SU-DHL-6 (cell line): ENCODE measurements at regions not wholly inside any gene's neighbourhood (a gene's known extent, or its start where the extent isn't known, plus 50 kb on each side); places are given as distances from the start of the nearest gene placed in this dataset.

Source experiments
- EZH2phosphoT487 ChIP-seq: fragments of 200-600 bp; sonication (generic), shearing (Covaris generic); conservative IDR thresholded peaks from 2 replicates; pipeline ENCODE4 v1.6.1; 2018; ENCODE audit warnings: mild to moderate bottlenecking, antibody characterized with exemption, low read length, moderate library complexity, mixed read lengths
- TF ChIP-seq, protein P1 (sequence below): fragments of 200-600 bp; sonication (generic); IDR thresholded peaks from one replicate; pipeline ENCODE4 v1.5.1; 2017; ENCODE audit warnings: antibody characterized with exemption, mild to moderate bottlenecking, low read length, moderate library complexity; ENCODE audit not compliant: insufficient read depth, poor library complexity, severe bottlenecking

DNA sequence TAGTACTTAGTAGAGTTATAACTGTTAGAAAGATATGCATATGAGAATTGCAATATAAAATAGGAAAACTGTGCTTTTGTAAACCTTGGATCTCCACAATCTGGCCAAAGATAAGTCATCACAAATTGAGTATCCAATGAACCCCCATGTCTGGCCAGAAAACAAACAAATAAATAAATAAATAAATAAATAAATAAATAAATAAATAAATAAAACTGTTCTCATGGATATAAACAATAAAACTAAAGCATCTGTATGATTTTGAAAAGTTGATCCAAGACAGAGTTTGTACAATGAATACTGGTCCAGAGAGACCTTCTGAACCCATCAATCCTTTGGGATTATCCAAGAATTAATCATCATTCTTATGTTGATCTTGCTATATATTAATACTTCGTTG lies 367.6 kb upstream of the CDH9 start:
- TF ChIP-seq, protein P1, sequence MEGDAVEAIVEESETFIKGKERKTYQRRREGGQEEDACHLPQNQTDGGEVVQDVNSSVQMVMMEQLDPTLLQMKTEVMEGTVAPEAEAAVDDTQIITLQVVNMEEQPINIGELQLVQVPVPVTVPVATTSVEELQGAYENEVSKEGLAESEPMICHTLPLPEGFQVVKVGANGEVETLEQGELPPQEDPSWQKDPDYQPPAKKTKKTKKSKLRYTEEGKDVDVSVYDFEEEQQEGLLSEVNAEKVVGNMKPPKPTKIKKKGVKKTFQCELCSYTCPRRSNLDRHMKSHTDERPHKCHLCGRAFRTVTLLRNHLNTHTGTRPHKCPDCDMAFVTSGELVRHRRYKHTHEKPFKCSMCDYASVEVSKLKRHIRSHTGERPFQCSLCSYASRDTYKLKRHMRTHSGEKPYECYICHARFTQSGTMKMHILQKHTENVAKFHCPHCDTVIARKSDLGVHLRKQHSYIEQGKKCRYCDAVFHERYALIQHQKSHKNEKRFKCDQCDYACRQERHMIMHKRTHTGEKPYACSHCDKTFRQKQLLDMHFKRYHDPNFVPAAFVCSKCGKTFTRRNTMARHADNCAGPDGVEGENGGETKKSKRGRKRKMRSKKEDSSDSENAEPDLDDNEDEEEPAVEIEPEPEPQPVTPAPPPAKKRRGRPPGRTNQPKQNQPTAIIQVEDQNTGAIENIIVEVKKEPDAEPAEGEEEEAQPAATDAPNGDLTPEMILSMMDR: no peak
- TF ChIP-seq EZH2phosphoT487: no peak
